ENCODE measurements at regions not wholly inside any gene's neighbourhood (a gene's known extent, or its start where the extent isn't known, plus 50 kb on each side); places are given as distances from the start of the nearest gene placed in this dataset.

DNA sequence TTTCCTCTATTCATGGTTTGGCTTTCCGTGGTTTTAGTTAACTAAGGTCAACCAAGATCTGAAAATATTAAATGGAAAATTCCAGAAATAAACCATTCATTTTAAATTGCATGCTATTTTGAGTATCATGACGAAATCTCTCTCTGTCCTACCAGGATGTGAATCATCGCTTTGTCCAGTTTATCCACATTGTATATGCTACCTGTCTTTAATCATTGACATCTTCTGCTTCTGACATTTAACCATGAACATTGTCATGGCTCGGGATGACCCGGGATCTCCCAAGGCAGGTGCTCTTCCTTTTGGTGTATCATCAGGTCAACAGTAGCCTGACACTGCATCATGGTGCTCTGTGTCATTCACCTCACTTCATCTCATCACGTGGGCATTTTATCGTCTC lies 125.5 kb upstream of the HNRNPU start:
- no peak overlapping the region for H3K4me3 ChIP-seq
- H2AFZ ChIP-seq (ENCODE audit: low read depth, low read length) = no peak overlapping the region
- ChIA-PET POLR2A (interaction anchor here (1.0 kb wide), 1 partner anchor 11 kb away, joined by 3 read pairs; no protein-coding TSS in a partner anchor), CTCF (ENCODE audit: low intra/inter-chr PET ratio) (no interaction called here)
- H3K79me2 ChIP-seq (ENCODE audit: control insufficient read depth, insufficient read depth, low read length) = no peaks in the 10 kb centered on the region
- in situ Hi-C loops (cut with MboI) = no loop called here
- no peak overlapping the region for H3K27ac ChIP-seq (ENCODE audit: extremely low read depth, low read depth, low read length)
- no peak overlapping the region for H3K9ac ChIP-seq (ENCODE audit: insufficient read depth in 1 of 2, low read depth in 2 of 2, low read length in 2 of 2)
- no peak for FAIRE-seq
- TF ChIP-seq SAFB2 (IDR thresholded peaks at IDR 0.05; ENCODE audit: borderline replicate concordance, low read depth, low read length, severe bottlenecking) (no peak), ZNF644 (tag; IDR thresholded peaks at IDR 0.05; ENCODE audit: low read depth) (no peak), HDGF (IDR thresholded peaks at IDR 0.05) (no peak), XRCC4 (IDR thresholded peaks at IDR 0.05; ENCODE audit: extremely low read depth, insufficient read depth, insufficient read length) (no peak), ZNF57 (CRISPR knock-in tag; IDR thresholded peaks at IDR 0.05) (no peak), ATF3 (IDR thresholded peaks at IDR 0.05) (0 out of 2 replicates have a peak, but pooled peaks have one; percentile 13), ATF3 (CRISPR knock-in tag; conservative IDR thresholded peaks at IDR 0.05) (no peak), CREB3L1 (IDR thresholded peaks at IDR 0.05; ENCODE audit: borderline replicate concordance, low read depth) (no peak)
- no TSS peak for BruUV-seq (replicated peaks)
- no peaks in the 10 kb centered on the region for H3K9me1 ChIP-seq (ENCODE audit: control insufficient read depth, insufficient read depth, low read length)
- H3K4me1 ChIP-seq (replicated peaks in 1 of 2; ENCODE audit: control insufficient read depth in 2 of 2, insufficient read depth in 2 of 2, low read length in 2 of 2) = no peaks in the 10 kb centered on the region; a peak in 1 of 5 replicates
- H4K20me1 ChIP-seq (replicated peaks; ENCODE audit: control insufficient read depth, insufficient read depth, low read length) = no peaks in the 10 kb centered on the region
- DNase-seq (ENCODE audit: extremely low read depth in 1 of 4, low spot score in 3 of 4) = no peak
- no peak for ATAC-seq
- no peaks in the 10 kb centered on the region for H3K36me3 ChIP-seq (ENCODE audit: control insufficient read depth, insufficient read depth, low read length)
- intact Hi-C loops (cut with micrococcal nuclease) = no loop called here
- no peaks in the 10 kb centered on the region for H3K27me3 ChIP-seq (ENCODE audit: control insufficient read depth in 2 of 2, insufficient read depth in 2 of 2, low read length in 2 of 2)
- no peak overlapping the region for H3K4me2 ChIP-seq (ENCODE audit: insufficient read depth, low read length)
- peaks cover 7% of the 10 kb centered on the region; the same call in 1 of the 2 replicates for H3K9me3 ChIP-seq (replicated peaks; ENCODE audit: control insufficient read depth, insufficient read depth, low read depth, low read length)
- 76% methylated on average over 7 of the region's 7 CpGs for WGBS (ENCODE audit: insufficient coverage, low coverage, missing lambda C conversion rate)

All from K562 (cell line).